ENCODE measurements at regions not wholly inside any gene's neighbourhood (a gene's known extent, or its start where the extent isn't known, plus 50 kb on each side); places are given as distances from the start of the nearest gene placed in this dataset.

DNA sequence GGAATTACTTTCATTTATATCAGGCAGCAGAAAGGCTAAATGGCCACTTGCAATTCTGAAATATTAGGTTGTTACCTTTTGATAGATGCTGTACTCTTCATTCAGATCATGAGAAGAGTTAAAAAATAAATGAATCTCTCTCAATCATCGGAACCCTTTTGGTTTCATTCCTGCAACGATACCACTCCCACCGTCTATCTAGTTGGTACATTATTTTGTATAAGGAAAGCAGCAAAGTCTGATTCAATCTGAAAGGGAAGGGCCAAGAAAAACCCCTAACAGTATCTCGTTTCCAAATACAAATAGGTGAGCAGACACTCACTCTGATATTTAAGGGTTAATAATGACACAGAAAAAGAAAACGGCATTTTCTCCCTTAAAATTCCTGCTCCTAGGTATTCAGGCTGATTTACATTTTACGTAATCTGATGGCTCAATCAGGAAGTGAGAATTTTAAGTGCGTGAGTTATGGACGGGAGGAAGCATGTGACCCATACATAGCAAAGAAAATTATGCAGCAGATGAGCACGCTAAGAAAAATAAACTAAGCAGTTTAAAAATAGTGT lies 209.4 kb upstream of the KLF14 start:
- ChIA-PET POLR2A (interaction anchor here (0.6 to 2.0 kb wide), 3 partner anchors 13 to 17 kb away, joined by 4 to 12 read pairs (median 4); no protein-coding TSS in a partner anchor), CTCF (interaction anchor here (0.7 to 8.7 kb wide), 3 partner anchors 15 to 47 kb away, joined by 3 to 97 read pairs (median 32); no protein-coding TSS in a partner anchor)
- TF ChIP-seq, protein P1, sequence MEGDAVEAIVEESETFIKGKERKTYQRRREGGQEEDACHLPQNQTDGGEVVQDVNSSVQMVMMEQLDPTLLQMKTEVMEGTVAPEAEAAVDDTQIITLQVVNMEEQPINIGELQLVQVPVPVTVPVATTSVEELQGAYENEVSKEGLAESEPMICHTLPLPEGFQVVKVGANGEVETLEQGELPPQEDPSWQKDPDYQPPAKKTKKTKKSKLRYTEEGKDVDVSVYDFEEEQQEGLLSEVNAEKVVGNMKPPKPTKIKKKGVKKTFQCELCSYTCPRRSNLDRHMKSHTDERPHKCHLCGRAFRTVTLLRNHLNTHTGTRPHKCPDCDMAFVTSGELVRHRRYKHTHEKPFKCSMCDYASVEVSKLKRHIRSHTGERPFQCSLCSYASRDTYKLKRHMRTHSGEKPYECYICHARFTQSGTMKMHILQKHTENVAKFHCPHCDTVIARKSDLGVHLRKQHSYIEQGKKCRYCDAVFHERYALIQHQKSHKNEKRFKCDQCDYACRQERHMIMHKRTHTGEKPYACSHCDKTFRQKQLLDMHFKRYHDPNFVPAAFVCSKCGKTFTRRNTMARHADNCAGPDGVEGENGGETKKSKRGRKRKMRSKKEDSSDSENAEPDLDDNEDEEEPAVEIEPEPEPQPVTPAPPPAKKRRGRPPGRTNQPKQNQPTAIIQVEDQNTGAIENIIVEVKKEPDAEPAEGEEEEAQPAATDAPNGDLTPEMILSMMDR (IDR thresholded peaks at IDR 0.05; ENCODE audit: control extremely low read depth, extremely low read depth, low read depth, missing control alignments), result no peak
- no peak for DNase-seq (ENCODE audit: extremely low spot score)

DNA sequence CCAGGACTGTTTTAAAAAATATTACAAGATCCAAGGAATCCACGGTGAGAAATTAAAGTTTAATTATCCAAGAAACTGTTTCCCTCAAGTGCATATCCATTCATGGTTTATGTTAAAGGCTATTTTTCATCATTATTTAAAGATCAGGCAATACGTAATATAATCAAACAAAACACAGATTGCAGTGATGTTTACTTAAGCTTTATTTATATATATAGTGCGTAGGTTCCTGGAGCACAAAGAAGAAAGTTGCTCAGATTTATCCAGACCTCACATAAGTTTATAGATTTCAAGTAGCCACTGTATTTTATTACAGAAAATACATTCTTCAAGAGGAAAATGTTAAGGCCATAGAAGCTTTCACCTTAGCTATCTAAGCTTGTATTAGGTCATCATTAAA lies 210.0 kb upstream of the KLF14 start:
- ChIA-PET POLR2A (interaction anchor here (0.9 to 2.0 kb wide), 4 partner anchors 10 to 31 kb away, joined by 3 to 12 read pairs (median 4); no protein-coding TSS in a partner anchor), CTCF (interaction anchor here (0.7 to 8.7 kb wide), 6 partner anchors 14 to 89 kb away, joined by 3 to 97 read pairs (median 3); no protein-coding TSS in a partner anchor)
- TF ChIP-seq, protein P1 (IDR thresholded peaks at IDR 0.05; ENCODE audit: control extremely low read depth, extremely low read depth, low read depth, missing control alignments), result no peak
- no peak for DNase-seq (ENCODE audit: extremely low spot score)

DNA sequence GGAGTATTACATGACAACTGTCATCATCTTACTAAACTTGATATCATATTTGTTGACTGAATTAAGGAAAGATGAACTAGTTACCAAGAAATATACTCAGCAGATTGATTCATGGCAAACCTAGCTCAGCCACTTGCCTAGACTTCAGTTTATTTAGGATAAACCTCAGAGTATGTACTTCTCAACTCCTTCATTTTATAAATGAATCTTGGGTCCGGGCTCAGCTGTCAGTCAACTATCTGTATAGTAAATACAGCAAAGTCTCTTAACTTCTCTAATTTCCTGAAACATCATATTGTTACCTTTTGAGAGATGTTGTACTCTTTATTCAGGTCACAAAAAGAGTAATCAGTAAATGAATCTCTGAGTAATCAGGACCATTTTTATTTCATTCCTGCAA lies 211.0 kb upstream of the KLF14 start:
- no peak for DNase-seq (ENCODE audit: extremely low spot score)
- CTCF ChIA-PET, result interaction anchor here (1.0 to 8.7 kb wide), 6 partner anchors 13 to 88 kb away, joined by 3 to 97 read pairs (median 3); no protein-coding TSS in a partner anchor
- POLR2A ChIA-PET, result interaction anchor here (1.0 to 2.0 kb wide), 3 partner anchors 9 to 32 kb away, joined by 3 to 12 read pairs (median 3); no protein-coding TSS in a partner anchor
- TF ChIP-seq, protein P1 (IDR thresholded peaks at IDR 0.05; ENCODE audit: control extremely low read depth, extremely low read depth, low read depth, missing control alignments), result no peak

DNA sequence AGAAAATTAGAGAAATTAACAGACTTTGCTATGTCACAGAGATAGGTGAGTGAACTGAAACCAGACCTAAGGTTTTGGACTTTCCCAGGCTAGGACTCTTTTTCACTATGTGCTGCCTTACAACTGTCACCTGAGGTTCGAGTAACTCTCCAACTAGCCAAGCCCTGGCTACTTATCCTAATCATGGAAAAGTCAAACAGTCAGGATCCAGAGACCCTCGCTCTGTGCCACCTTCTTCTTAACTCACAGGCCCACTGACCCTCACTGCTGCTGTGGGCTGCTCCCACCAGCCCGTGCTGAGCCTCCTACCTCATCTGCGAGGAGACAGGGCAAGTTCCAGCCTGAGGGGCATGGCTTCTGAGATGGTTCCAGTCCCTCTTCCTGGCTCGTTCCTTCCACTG lies 211.4 kb upstream of the KLF14 start:
- no peak for DNase-seq (ENCODE audit: extremely low spot score)
- CTCF ChIA-PET, result interaction anchor here (1.1 to 8.7 kb wide), 5 partner anchors 13 to 87 kb away, joined by 3 to 97 read pairs (median 3); no protein-coding TSS in a partner anchor
- TF ChIP-seq, protein P1 (IDR thresholded peaks at IDR 0.05; ENCODE audit: control extremely low read depth, extremely low read depth, low read depth, missing control alignments), result no peak
- POLR2A ChIA-PET, result interaction anchor here (0.7 to 2.0 kb wide), 2 partner anchors 11 to 509 kb away, joined by 3 to 12 read pairs; no protein-coding TSS in a partner anchor

DNA sequence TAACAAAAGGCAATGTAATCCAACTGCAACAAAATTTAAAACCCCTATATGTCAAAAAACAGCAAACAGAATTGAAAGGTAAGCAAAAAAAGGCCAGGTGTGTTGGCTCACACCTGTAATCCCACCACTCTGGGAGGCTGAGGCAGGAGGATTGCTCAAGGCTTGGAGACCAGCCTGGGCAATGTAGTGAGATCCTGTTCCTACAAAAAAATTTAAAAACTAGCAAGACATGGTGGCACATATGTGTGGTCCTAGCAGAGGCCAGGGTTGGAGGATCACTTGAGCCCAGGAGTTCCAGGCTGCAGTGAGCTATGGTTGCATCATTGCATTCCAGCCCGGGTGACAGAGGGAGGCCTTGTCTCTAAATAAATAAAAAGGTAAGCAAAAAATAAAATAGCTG lies 212.1 kb upstream of the KLF14 start:
- DNase-seq (ENCODE audit: extremely low spot score), result no peak
- ChIA-PET CTCF (interaction anchor here (1.2 to 8.7 kb wide), 7 partner anchors 8 to 94 kb away, joined by 3 to 97 read pairs (median 4); no protein-coding TSS in a partner anchor), POLR2A (interaction anchor here (0.7 kb wide), 1 partner anchor 508 kb away, joined by 3 read pairs; no protein-coding TSS in a partner anchor)
- TF ChIP-seq, protein P1 (IDR thresholded peaks at IDR 0.05; ENCODE audit: control extremely low read depth, extremely low read depth, low read depth, missing control alignments), result no peak

DNA sequence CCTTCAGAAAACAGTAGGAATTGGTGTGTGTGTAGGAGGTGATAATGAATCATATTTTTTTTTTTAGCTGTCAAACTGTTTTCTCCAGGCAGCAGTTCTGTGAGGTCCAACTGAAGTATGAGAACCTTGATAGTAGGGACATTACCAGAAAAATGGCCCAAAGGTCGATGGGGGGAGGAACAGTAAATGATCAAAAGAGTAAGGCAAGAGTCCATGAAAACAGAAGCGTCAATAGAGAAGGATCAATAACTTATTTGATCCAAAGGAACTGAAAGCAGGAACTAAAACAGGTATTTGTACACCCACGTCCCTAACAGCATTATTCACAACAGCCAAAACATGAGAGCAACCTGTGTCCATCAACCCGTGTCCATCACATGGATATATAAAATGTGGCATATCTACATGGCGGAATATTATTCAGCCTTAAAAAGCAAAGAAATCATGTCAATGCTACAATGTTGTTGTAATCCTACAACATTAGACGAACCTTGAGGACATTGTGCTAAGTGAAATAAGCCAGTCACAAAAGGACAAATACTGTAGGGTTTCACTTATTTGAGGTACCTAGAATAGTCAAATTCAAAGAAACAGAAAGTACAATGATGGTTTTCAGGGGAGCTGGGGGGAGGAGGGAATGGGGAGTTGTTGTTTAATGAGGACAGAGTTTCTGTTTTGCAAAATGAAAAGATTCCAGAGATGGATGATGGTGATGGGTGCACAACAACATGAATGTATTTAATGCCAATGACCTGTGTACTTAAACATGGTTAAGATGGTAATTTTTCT lies 214.0 kb upstream of the KLF14 start:
- ChIA-PET CTCF (interaction anchor here (0.9 to 8.7 kb wide), 4 partner anchors 10 to 51 kb away, joined by 3 to 97 read pairs (median 19); no protein-coding TSS in a partner anchor), POLR2A (interaction anchor here (1.1 to 1.3 kb wide), 2 partner anchors 8 to 9 kb away, joined by 4 read pairs; no protein-coding TSS in a partner anchor)
- TF ChIP-seq, protein P1 (IDR thresholded peaks at IDR 0.05; ENCODE audit: control extremely low read depth, extremely low read depth, low read depth, missing control alignments), result no peak
- no peak for DNase-seq (ENCODE audit: extremely low spot score)
